CD14-positive monocyte (primary cell): ENCODE measurements at regions not wholly inside any gene's neighbourhood (a gene's known extent, or its start where the extent isn't known, plus 50 kb on each side); places are given as distances from the start of the nearest gene placed in this dataset.

Source experiments
- DNase-seq, 3 donors: peaks; one replicate each; pipeline ENCODE4 v3.0.0-alpha.2; 2011 to 2022
- H2AFZ ChIP-seq: 2 replicates; pipeline ENCODE4 v1.6.0; 2012; ENCODE audit warnings: mild to moderate bottlenecking, low read depth, low read length, inconsistent platforms; ENCODE audit not compliant: insufficient read depth, poor library complexity, severe bottlenecking
- H3K27ac ChIP-seq, 2 donors: 1 replicate in 1 of 2; 2 replicates in 1 of 2; pipeline ENCODE4 v1.5.1; 2012 to 2013; ENCODE audit warnings: low read length in 2 of 2, control low read depth in 1 of 2, inconsistent platforms in 1 of 2, low read depth in 1 of 2, mild to moderate bottlenecking in 1 of 2
- H3K27me3 ChIP-seq, 2 donors: one replicate each; pipeline versions ENCODE4 v1.6.0 to v1.6.1; 2011 to 2013; ENCODE audit warnings: low read length in 2 of 2; ENCODE audit not compliant: control insufficient read depth in 2 of 2, insufficient read depth in 2 of 2
- H3K36me3 ChIP-seq, 2 donors: replicated peaks in 1 of 2; 1 replicate in 1 of 2; 2 replicates in 1 of 2; pipeline versions ENCODE4 v1.5.1 to v1.6.1; 2012 to 2013; ENCODE audit warnings: low read length in 2 of 2, control low read depth in 1 of 2, inconsistent platforms in 1 of 2, mild to moderate bottlenecking in 1 of 2; ENCODE audit not compliant: insufficient read depth in 2 of 2, control insufficient read depth in 1 of 2
- H3K4me1 ChIP-seq, 2 donors: 1 replicate in 1 of 2; 2 replicates in 1 of 2; pipeline versions ENCODE4 v1.5.1 to v1.6.1; 2012 to 2013; ENCODE audit warnings: low read length in 2 of 2, control low read depth in 1 of 2, inconsistent platforms in 1 of 2, mild to moderate bottlenecking in 1 of 2, moderate library complexity in 1 of 2; ENCODE audit not compliant: insufficient read depth in 2 of 2, control insufficient read depth in 1 of 2
- H3K4me2 ChIP-seq: replicated peaks from 2 replicates; pipeline ENCODE3; 2012; ENCODE audit warnings: low read length, moderate library complexity, mild to moderate bottlenecking; ENCODE audit not compliant: poor library complexity, severe bottlenecking; ENCODE audit errors: extremely low read depth
- H3K4me3 ChIP-seq, 3 experiments: fragments of 200-600 bp in 1 of 3; sonication (generic) in 1 of 3; replicated peaks in 1 of 3; 1 replicate in 2 of 3; 2 replicates in 1 of 3; pipeline ENCODE4 v1.5.1; 2011 to 2013; ENCODE audit warnings: low read length in 3 of 3, mild to moderate bottlenecking in 3 of 3, control low read depth in 2 of 3, low read depth in 2 of 3, inconsistent platforms in 1 of 3, moderate library complexity in 1 of 3
- H3K79me2 ChIP-seq: 2 replicates; pipeline ENCODE4 v1.6.0; 2012; ENCODE audit warnings: mild to moderate bottlenecking, control low read depth, inconsistent platforms, low read length, moderate library complexity; ENCODE audit not compliant: insufficient read depth
- H3K9ac ChIP-seq: 2 replicates; pipeline ENCODE4 v1.6.0; 2017; ENCODE audit warnings: low read length, mild to moderate bottlenecking; ENCODE audit not compliant: insufficient read depth, poor library complexity, severe bottlenecking
- H3K9me3 ChIP-seq, 2 donors: replicated peaks in 1 of 2; 1 replicate in 1 of 2; 2 replicates in 1 of 2; pipeline versions ENCODE4 v1.5.1 to v1.6.1; 2012 to 2013; ENCODE audit warnings: low read length in 2 of 2, control low read depth in 1 of 2; ENCODE audit not compliant: control insufficient read depth in 1 of 2, insufficient read depth in 1 of 2
- H4K20me1 ChIP-seq: 2 replicates; pipeline ENCODE4 v1.6.0; 2012; ENCODE audit warnings: mild to moderate bottlenecking, low read length, control low read depth, moderate library complexity; ENCODE audit not compliant: insufficient read depth
- H3K27ac Mint-ChIP-seq, 7 donors: one replicate each; pipeline ENCODE4 v1.8.0; 2020; ENCODE audit warnings: mild to moderate bottlenecking in 7 of 7, mixed read lengths in 7 of 7, moderate library complexity in 6 of 7, inconsistent platforms in 2 of 7
- H3K27me3 Mint-ChIP-seq, 3 donors: one replicate each; pipeline ENCODE4 v1.8.0; 2021 to 2022; ENCODE audit warnings: low read depth in 3 of 3, mild to moderate bottlenecking in 3 of 3, mixed read lengths in 3 of 3, moderate library complexity in 3 of 3, inconsistent platforms in 1 of 3
- H3K36me3 Mint-ChIP-seq, 2 donors: one replicate each; pipeline ENCODE4 v1.8.0; 2020; ENCODE audit warnings: mixed read lengths in 2 of 2, inconsistent platforms in 1 of 2, mild to moderate bottlenecking in 1 of 2
- H3K4me1 Mint-ChIP-seq: one replicate; pipeline ENCODE4 v1.8.0; 2020; ENCODE audit warnings: mild to moderate bottlenecking, mixed read lengths
- H3K4me3 Mint-ChIP-seq, 2 donors: one replicate each; pipeline ENCODE4 v1.8.0; 2020; ENCODE audit warnings: mild to moderate bottlenecking in 2 of 2, mixed read lengths in 2 of 2, moderate library complexity in 1 of 2
- H3K9me3 Mint-ChIP-seq, 7 donors: one replicate each; pipeline ENCODE4 v1.8.0; 2020 to 2022; ENCODE audit warnings: mixed read lengths in 7 of 7, mild to moderate bottlenecking in 6 of 7, moderate library complexity in 6 of 7, inconsistent platforms in 2 of 7
- WGBS: methylation state at CpG from one replicate; pipeline ENCODE4 v1.1.5; 2013; ENCODE audit warnings: missing lambda C conversion rate; ENCODE audit not compliant: insufficient coverage; 5-methylcytosine and 5-hydroxymethylcytosine counted together
- intact Hi-C, 2 donors: fragments of 100-400 bp; cut with micrococcal nuclease; formaldehyde crosslinking; loops; one replicate each; pipeline versions ENCODE4 v1.15.0 to v1.15.1; 2023
- TF ChIP-seq, protein P1 (sequence below): fragments of 200-600 bp; IDR thresholded peaks from one replicate; pipeline ENCODE4 v1.8.0; 2022; ENCODE audit warnings: antibody characterized with exemption, mild to moderate bottlenecking

DNA sequence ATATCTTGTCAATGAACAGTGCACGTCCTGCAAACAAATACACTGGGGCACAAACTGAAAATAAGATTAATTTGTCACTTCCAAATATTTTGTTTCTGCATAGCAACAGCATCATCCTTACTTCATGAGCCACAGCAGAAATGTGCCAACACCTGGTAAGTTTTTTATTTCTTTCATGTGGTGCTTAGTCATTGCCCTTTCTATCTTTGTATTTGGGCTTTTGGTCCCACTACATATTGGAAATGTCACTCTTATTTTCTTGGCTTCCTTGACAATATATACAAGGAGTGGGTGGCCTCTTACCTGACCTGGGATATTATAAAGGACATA lies 208.0 kb downstream of the RBM43 start:
- H3K36me3 Mint-ChIP-seq: no peaks in the 10 kb centered on the region
- no peak overlapping the region for H3K4me3 Mint-ChIP-seq
- no peaks in the 10 kb centered on the region for H3K9me3 ChIP-seq
- no peak overlapping the region for H3K27ac ChIP-seq
- no peaks in the 10 kb centered on the region for H3K27me3 ChIP-seq
- H3K27ac Mint-ChIP-seq: no peak overlapping the region
- H3K4me2 ChIP-seq: no peak overlapping the region
- no peak overlapping the region for H3K4me3 ChIP-seq
- no peaks in the 10 kb centered on the region for H3K79me2 ChIP-seq
- 75% methylated on average over 1 of the region's 1 CpG for WGBS
- peaks cover 0 to 5% (median 2%) of the 10 kb centered on the region in 3 donors for H3K27me3 Mint-ChIP-seq
- H2AFZ ChIP-seq: no peak overlapping the region
- H3K36me3 ChIP-seq: no peaks in the 10 kb centered on the region
- intact Hi-C loops: loop anchor here (5.0 to 10.0 kb wide), 2 partner anchors 1456 to 1459 kb away; no protein-coding TSS in a partner anchor
- TF ChIP-seq, protein P1, sequence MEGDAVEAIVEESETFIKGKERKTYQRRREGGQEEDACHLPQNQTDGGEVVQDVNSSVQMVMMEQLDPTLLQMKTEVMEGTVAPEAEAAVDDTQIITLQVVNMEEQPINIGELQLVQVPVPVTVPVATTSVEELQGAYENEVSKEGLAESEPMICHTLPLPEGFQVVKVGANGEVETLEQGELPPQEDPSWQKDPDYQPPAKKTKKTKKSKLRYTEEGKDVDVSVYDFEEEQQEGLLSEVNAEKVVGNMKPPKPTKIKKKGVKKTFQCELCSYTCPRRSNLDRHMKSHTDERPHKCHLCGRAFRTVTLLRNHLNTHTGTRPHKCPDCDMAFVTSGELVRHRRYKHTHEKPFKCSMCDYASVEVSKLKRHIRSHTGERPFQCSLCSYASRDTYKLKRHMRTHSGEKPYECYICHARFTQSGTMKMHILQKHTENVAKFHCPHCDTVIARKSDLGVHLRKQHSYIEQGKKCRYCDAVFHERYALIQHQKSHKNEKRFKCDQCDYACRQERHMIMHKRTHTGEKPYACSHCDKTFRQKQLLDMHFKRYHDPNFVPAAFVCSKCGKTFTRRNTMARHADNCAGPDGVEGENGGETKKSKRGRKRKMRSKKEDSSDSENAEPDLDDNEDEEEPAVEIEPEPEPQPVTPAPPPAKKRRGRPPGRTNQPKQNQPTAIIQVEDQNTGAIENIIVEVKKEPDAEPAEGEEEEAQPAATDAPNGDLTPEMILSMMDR: no peak
- peaks cover 0 to 5% of the 10 kb centered on the region in 2 donors for H3K4me1 ChIP-seq
- H3K4me1 Mint-ChIP-seq: peaks cover 2% of the 10 kb centered on the region
- no peak overlapping the region for H3K9ac ChIP-seq
- peaks cover 0 to 2% (median 0%) of the 10 kb centered on the region in 7 donors for H3K9me3 Mint-ChIP-seq
- no peak for DNase-seq
- H4K20me1 ChIP-seq: no peaks in the 10 kb centered on the region

DNA sequence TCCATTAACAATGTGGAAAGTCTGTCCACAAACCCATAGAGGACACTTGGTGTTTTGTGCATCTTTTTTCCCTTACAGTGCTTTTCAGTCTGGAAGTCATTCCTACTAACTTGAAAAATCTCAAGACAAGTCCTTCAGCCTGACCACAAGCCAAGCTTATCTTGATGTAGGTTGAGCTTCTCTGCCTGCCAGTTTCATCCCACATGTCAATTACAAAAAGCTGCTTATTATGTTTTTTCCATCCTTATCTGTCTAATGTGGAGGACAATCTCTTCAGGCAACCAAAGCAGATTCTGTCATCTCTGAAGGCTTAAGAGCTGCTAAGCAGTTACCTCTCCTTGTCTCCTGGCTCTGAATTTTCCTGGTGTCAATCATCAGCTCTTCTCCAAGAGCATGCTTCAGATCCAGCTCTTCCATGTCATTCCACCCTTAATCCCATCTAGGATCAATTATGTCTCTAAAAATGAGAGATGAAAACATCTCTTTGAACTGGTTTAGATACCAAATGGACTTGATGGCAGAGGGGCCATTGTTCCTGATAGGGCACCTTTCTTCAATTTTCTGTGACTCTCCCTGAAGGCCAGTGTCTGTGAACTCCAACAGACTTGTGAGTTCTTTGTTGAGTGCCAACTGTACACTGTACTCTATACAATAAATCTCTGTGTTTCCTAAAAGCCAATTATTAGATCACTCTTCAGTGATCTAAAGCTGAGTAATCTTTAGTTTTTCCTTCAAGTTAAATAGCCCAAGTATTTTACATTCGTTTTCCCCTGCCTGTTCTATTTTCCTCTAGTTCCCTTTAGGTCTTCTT lies 208.6 kb downstream of the RBM43 start:
- no peak for DNase-seq
- Histone ChIP-seq H4K20me1 (no peaks in the 10 kb centered on the region), H3K4me3 (no peak overlapping the region), H2AFZ (no peak overlapping the region), H3K9me3 (no peaks in the 10 kb centered on the region), H3K4me2 (no peak overlapping the region), H3K27me3 (no peaks in the 10 kb centered on the region), H3K4me1 (peaks cover 0 to 5% of the 10 kb centered on the region in 2 donors), H3K79me2 (no peaks in the 10 kb centered on the region), H3K27ac (no peak overlapping the region), H3K36me3 (no peaks in the 10 kb centered on the region), H3K9ac (no peak overlapping the region)
- no peaks in the 10 kb centered on the region for H3K9me3 Mint-ChIP-seq
- TF ChIP-seq, protein P1: no peak
- H3K4me3 Mint-ChIP-seq: no peak overlapping the region
- H3K36me3 Mint-ChIP-seq: no peaks in the 10 kb centered on the region
- intact Hi-C loops: loop anchor here (5.0 to 10.0 kb wide), 2 partner anchors 1456 to 1458 kb away; no protein-coding TSS in a partner anchor
- 89% methylated on average over 1 of the region's 1 CpG for WGBS
- peak overlapping the region in 1 of 7 donors; percentile 15 for H3K27ac Mint-ChIP-seq
- H3K27me3 Mint-ChIP-seq: peaks cover 0 to 5% (median 2%) of the 10 kb centered on the region in 3 donors
- H3K4me1 Mint-ChIP-seq: peaks cover 2% of the 10 kb centered on the region
